ENCODE measurements at regions not wholly inside any gene's neighbourhood (a gene's known extent, or its start where the extent isn't known, plus 50 kb on each side); places are given as distances from the start of the nearest gene placed in this dataset.

DNA sequence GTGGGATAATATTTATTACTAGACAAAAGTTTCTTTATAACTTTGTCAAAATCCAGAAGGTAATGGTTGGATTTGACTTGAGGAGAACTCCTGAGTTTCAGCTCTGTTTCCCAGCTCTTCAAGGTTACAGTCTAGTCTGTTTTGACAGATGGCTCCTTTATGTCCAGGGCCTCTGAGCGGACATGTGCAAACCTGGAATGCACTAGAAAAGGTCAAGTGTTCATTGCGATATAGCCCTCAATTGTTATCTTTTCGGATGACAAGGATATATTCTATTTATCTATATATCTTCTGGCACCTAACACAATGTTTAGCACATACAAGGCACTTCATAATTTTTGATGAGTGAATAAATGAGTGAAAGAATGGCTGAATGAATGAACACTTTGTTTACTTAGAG is 513.2 kb upstream of the GOLIM4 start:
- Histone ChIP-seq H2AFZ (ENCODE audit: low read depth, low read length) (no peak overlapping the region), H4K20me1 (ENCODE audit: insufficient read depth) (no peaks in the 10 kb centered on the region), H3F3A (ENCODE audit: insufficient read depth, low read length, poor library complexity, severe bottlenecking) (no peaks in the 10 kb centered on the region), H3K27ac (ENCODE audit: low read length) (no peak overlapping the region), H3K4me3 (ENCODE audit: low read length) (no peak overlapping the region), H3K36me3 (ENCODE audit: insufficient read depth, low read length) (no peaks in the 10 kb centered on the region), H3K9ac (ENCODE audit: low read length) (no peak overlapping the region), H3K9me2 (ENCODE audit: insufficient read depth, low read length) (no peaks in the 10 kb centered on the region), H3K27me3 (ENCODE audit: insufficient read depth, low read depth, low read length) (no peaks in the 10 kb centered on the region), H3K9me3 (ENCODE audit: low read length) (no peaks in the 10 kb centered on the region), H3K4me2 (ENCODE audit: low read length) (no peak overlapping the region), H3K79me2 (replicated peaks; ENCODE audit: insufficient read depth, low read length) (no peaks in the 10 kb centered on the region)
- TF ChIP-seq SMC3 (conservative IDR thresholded peaks at IDR 0.05; ENCODE audit: poor library complexity) (no peak), EP300 (conservative IDR thresholded peaks at IDR 0.05; ENCODE audit: poor library complexity, severe bottlenecking) (no peak), MXI1 (conservative IDR thresholded peaks at IDR 0.05; ENCODE audit: poor library complexity, severe bottlenecking) (no peak), POLR2AphosphoS5 (IDR thresholded peaks at IDR 0.05) (no peak), RAD21 (conservative IDR thresholded peaks at IDR 0.05) (no peak), TAF1 (IDR thresholded peaks at IDR 0.05; ENCODE audit: low read depth) (no peak), EZH2 (IDR thresholded peaks at IDR 0.05; ENCODE audit: borderline replicate concordance, insufficient read depth, low read length, poor library complexity, severe bottlenecking) (no peak)
- TF ChIP-seq, protein P1, sequence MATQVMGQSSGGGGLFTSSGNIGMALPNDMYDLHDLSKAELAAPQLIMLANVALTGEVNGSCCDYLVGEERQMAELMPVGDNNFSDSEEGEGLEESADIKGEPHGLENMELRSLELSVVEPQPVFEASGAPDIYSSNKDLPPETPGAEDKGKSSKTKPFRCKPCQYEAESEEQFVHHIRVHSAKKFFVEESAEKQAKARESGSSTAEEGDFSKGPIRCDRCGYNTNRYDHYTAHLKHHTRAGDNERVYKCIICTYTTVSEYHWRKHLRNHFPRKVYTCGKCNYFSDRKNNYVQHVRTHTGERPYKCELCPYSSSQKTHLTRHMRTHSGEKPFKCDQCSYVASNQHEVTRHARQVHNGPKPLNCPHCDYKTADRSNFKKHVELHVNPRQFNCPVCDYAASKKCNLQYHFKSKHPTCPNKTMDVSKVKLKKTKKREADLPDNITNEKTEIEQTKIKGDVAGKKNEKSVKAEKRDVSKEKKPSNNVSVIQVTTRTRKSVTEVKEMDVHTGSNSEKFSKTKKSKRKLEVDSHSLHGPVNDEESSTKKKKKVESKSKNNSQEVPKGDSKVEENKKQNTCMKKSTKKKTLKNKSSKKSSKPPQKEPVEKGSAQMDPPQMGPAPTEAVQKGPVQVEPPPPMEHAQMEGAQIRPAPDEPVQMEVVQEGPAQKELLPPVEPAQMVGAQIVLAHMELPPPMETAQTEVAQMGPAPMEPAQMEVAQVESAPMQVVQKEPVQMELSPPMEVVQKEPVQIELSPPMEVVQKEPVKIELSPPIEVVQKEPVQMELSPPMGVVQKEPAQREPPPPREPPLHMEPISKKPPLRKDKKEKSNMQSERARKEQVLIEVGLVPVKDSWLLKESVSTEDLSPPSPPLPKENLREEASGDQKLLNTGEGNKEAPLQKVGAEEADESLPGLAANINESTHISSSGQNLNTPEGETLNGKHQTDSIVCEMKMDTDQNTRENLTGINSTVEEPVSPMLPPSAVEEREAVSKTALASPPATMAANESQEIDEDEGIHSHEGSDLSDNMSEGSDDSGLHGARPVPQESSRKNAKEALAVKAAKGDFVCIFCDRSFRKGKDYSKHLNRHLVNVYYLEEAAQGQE (IDR thresholded peaks at IDR 0.05; ENCODE audit: borderline replicate concordance) = no peak
- TF ChIP-seq, protein P2, sequence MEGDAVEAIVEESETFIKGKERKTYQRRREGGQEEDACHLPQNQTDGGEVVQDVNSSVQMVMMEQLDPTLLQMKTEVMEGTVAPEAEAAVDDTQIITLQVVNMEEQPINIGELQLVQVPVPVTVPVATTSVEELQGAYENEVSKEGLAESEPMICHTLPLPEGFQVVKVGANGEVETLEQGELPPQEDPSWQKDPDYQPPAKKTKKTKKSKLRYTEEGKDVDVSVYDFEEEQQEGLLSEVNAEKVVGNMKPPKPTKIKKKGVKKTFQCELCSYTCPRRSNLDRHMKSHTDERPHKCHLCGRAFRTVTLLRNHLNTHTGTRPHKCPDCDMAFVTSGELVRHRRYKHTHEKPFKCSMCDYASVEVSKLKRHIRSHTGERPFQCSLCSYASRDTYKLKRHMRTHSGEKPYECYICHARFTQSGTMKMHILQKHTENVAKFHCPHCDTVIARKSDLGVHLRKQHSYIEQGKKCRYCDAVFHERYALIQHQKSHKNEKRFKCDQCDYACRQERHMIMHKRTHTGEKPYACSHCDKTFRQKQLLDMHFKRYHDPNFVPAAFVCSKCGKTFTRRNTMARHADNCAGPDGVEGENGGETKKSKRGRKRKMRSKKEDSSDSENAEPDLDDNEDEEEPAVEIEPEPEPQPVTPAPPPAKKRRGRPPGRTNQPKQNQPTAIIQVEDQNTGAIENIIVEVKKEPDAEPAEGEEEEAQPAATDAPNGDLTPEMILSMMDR (IDR thresholded peaks at IDR 0.05; ENCODE audit: poor library complexity, severe bottlenecking) = no peak

DNA sequence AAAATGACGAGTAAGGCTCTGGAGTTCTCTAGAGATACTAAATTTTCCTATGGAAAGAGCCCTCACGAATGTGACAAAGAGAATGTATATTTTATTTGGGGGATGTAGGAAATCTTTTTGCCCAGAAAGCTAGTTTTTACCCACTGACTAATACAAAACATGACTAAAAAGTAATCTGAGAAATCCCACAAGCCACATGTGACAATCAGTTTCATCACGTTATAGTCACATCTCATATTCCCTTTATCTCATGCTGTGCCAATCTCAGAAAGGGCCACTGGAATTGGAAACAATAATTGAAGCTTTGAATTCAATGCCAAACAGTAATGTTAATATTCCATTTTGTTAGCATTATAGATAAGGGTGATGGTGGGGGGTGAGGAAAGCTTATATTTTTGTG is 509.0 kb upstream of the GOLIM4 start:
- Histone ChIP-seq H3K27me3 (ENCODE audit: insufficient read depth, low read depth, low read length) (no peaks in the 10 kb centered on the region), H3K27ac (ENCODE audit: low read length) (no peak overlapping the region), H3K9ac (ENCODE audit: low read length) (no peak overlapping the region), H4K20me1 (ENCODE audit: insufficient read depth) (no peaks in the 10 kb centered on the region), H2AFZ (ENCODE audit: low read depth, low read length) (no peak overlapping the region), H3K9me3 (ENCODE audit: low read length) (no peaks in the 10 kb centered on the region), H3K36me3 (ENCODE audit: insufficient read depth, low read length) (no peaks in the 10 kb centered on the region), H3K9me2 (ENCODE audit: insufficient read depth, low read length) (no peaks in the 10 kb centered on the region), H3K4me3 (ENCODE audit: low read length) (no peak overlapping the region), H3K79me2 (replicated peaks; ENCODE audit: insufficient read depth, low read length) (no peaks in the 10 kb centered on the region), H3K4me2 (ENCODE audit: low read length) (no peak overlapping the region), H3F3A (ENCODE audit: insufficient read depth, low read length, poor library complexity, severe bottlenecking) (no peaks in the 10 kb centered on the region)
- TF ChIP-seq POLR2AphosphoS5 (IDR thresholded peaks at IDR 0.05) = no peak
- TF ChIP-seq EZH2 (IDR thresholded peaks at IDR 0.05; ENCODE audit: borderline replicate concordance, insufficient read depth, low read length, poor library complexity, severe bottlenecking) = no peak
- TF ChIP-seq RAD21 (conservative IDR thresholded peaks at IDR 0.05) = no peak

- no peak overlapping the region for H3K4me3 ChIP-seq (ENCODE audit: low read length)
- no peaks in the 10 kb centered on the region for H3F3A ChIP-seq (ENCODE audit: insufficient read depth, low read length, poor library complexity, severe bottlenecking)
- H4K20me1 ChIP-seq (ENCODE audit: insufficient read depth) = no peaks in the 10 kb centered on the region
- H3K27me3 ChIP-seq (ENCODE audit: insufficient read depth, low read depth, low read length) = no peaks in the 10 kb centered on the region
- TF ChIP-seq MXI1 (conservative IDR thresholded peaks at IDR 0.05; ENCODE audit: poor library complexity, severe bottlenecking) (no peak), TAF1 (IDR thresholded peaks at IDR 0.05; ENCODE audit: low read depth) (no peak), EZH2 (IDR thresholded peaks at IDR 0.05; ENCODE audit: borderline replicate concordance, insufficient read depth, low read length, poor library complexity, severe bottlenecking) (no peak), POLR2AphosphoS5 (IDR thresholded peaks at IDR 0.05) (no peak), EP300 (conservative IDR thresholded peaks at IDR 0.05; ENCODE audit: poor library complexity, severe bottlenecking) (no peak), RAD21 (conservative IDR thresholded peaks at IDR 0.05) (no peak), SMC3 (conservative IDR thresholded peaks at IDR 0.05; ENCODE audit: poor library complexity) (no peak)
- TF ChIP-seq, protein P2 (IDR thresholded peaks at IDR 0.05; ENCODE audit: poor library complexity, severe bottlenecking) = no peak
- TF ChIP-seq, protein P1 (IDR thresholded peaks at IDR 0.05; ENCODE audit: borderline replicate concordance) = no peak
- H3K79me2 ChIP-seq (replicated peaks; ENCODE audit: insufficient read depth, low read length) = no peaks in the 10 kb centered on the region
- no peaks in the 10 kb centered on the region for H3K9me3 ChIP-seq (ENCODE audit: low read length)
- no peak overlapping the region for H3K27ac ChIP-seq (ENCODE audit: low read length)
- H3K9ac ChIP-seq (ENCODE audit: low read length) = no peak overlapping the region
- H3K9me2 ChIP-seq (ENCODE audit: insufficient read depth, low read length) = no peaks in the 10 kb centered on the region
- no peaks in the 10 kb centered on the region for H3K36me3 ChIP-seq (ENCODE audit: insufficient read depth, low read length)
- no peak overlapping the region for H3K4me2 ChIP-seq (ENCODE audit: low read length)
- no peak overlapping the region for H2AFZ ChIP-seq (ENCODE audit: low read depth, low read length)
Measured at GRCh38 chr3:168598250-168598649, 502.5 kb upstream of the GOLIM4 start.
